Left cardiac atrium (tissue), 4 donors: ENCODE measurements at regions not wholly inside any gene's neighbourhood (a gene's known extent, or its start where the extent isn't known, plus 50 kb on each side); places are given as distances from the start of the nearest gene placed in this dataset.

ENCODE experiments used
- ATAC-seq, 2 donors: fragments of 200-7000 bp; cut with Tn5 transposase; one replicate each; pipeline ENCODE4 v1.9.1; 2020; ENCODE audit warnings: mild to moderate bottlenecking in 2 of 2, moderate library complexity in 2 of 2
- DNase-seq: peaks from one replicate; pipeline ENCODE4 v3.0.0-alpha.2; 2020
- intact Hi-C, 2 donors: fragments of 100-400 bp; cut with DNase I; formaldehyde crosslinking; loops; one replicate each; pipeline versions ENCODE4 v1.14.1 to v1.15.1; 2022 to 2023
- donor health status: DM: no; HTN: yes; CAD: no.
- donor health status: DM: no; HTN: yes; CAD: no; lungs with severe emphysema.
- donor health status: DM: yes; HTN: yes; CAD: no.
- donor health status: Dilated cardiomyopathy.

DNA sequence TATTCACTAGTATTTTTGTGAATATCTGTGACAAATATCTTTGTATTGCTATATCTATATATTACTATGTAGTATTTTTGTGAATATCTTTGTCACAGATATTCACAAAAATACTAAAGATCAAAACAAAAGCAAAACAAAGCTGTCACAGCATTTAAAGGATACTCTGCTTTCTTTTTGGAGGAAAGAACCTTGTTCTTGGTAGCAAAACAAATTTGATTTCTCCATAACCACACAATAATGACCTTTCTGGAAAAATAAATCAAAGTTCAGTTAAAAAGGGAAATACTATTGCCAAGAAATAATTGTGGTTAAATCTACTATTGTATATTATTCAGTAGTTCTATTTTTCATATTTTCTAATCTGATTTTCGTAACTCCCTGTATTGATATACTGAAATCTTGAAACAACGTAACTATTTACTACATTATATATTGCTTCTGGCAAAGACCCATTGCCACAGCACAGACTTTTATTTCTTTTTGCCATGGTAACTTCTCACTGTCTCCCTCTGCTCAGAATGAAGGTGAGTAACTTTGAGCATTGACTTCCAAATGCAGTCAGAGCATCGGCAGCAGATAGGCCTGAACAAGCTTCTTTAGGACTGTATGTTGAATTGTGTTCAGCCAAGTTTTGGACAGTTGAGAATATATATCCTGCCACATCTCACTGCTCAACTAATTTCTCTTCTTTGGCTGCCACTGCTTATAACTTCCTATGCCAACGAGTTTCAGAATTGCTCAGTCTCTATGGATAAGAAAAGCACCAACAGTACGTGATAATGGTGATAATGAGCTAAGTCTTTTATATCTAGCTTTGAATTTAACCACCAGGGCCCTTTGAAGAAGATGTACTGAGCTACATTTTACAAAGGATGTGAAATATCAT lies 1097.2 kb upstream of the GJE1 start:
- DNase-seq (no peak), ATAC-seq (no peak)
- intact Hi-C loops, result no loop called here

DNA sequence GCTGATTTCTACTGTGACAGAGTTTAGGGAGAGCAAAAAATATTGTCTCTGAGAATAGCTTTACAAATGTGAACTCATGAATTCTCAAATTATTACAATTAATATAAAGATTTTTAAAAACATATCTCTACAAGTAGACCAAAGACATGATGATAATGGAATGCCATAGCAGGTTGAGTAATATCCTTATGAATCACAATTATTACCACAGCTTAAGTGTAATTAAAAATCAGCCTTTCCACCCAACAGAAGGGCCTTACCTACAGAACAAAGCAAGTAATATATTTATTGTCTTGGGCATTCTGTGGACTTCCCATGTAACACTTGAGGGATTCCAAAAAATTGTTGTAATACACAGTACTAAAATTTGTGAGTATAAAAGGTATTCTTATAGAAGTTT lies 1099.6 kb upstream of the GJE1 start:
- no peak for ATAC-seq
- DNase-seq, result no peak
- intact Hi-C loops, result no loop called here

DNA sequence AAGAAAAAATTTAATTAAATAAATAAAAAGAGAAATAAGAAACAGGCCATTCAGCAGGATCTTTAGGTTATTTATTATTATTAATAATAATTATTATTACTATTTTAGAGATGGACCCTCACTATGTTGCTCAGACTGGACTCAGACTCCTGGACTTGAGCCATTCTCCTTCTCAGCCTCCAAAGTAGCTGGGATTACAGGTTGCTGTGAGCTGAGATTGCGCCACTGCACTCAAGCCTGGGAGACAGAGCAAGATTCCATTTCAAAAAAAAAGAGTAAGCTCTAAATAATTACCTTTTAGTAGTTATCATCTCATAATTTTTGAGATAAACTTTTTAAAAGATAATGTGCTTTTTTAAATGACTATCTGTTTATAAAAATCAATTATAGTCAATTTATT lies 1102.8 kb upstream of the GJE1 start:
- intact Hi-C loops, result no loop called here
- DNase-seq (no peak), ATAC-seq (no peak)

DNA sequence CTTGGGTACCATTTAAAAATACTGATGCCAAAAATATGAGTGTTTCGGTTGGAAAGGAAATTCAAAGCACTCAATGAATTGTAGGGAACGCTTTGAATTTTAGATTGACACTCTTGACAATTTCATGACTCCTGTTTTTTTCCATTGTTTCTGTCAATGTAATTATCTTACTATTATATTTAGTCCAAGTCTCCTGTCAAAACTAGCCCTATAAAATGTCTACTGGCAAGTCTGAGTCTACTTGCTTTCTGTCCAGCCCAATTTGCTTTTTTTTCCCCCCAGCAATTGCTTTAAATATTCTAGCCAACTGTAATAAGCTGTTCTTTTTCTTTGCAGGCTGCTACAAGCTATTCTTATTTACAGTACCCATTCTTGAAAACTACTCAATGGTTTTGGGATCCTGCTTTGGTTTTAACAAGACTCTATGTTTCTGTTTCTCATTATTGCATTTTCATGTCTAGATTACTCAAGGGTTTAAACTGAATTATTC lies 1103.9 kb upstream of the GJE1 start:
- intact Hi-C loops, result no loop called here

DNA sequence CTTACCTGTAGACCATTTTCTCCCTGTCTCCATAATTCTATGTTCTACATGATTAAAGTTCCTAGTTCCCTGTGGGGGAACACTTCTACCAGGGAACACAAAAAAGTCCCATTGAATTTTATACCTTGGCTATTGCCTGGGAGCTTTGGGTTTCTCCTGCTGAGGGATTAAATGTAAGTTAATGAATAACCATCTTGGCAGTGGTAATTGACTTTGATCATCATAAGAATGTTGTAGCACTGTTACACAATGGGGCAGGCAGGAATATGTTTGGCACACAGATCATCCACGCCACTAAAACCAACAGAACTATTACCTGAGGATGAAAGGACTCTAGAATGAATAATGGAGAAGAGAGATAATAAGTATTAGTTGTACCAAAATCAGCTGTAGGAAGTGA lies 1106.2 kb upstream of the GJE1 start:
- ATAC-seq (no peak), DNase-seq (no peak)
- intact Hi-C loops, result no loop called here

More for the DNA sequence above, 1103.9 kb upstream of the GJE1 start:
- ATAC-seq (no peak), DNase-seq (no peak)

DNA sequence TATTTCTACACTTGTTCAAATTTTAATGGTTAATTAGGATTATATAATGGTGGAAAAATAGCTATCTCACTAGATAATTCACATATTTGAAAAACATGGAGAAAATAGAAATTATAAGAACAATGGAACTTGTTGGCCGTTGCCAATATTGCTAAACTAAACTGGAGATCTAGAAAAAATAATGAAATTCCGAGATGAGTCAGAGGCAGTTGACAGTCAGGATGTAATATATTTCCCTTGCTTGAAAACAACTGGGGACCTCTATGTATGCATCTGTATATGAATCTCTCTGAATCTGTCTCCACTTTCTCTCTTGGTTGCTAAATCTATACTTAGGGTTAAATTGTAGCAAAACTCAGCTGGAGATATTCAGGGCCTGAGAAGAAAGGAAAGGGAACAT lies 1108.2 kb upstream of the GJE1 start:
- ATAC-seq (no peak), DNase-seq (no peak)
- intact Hi-C loops, result no loop called here

DNA sequence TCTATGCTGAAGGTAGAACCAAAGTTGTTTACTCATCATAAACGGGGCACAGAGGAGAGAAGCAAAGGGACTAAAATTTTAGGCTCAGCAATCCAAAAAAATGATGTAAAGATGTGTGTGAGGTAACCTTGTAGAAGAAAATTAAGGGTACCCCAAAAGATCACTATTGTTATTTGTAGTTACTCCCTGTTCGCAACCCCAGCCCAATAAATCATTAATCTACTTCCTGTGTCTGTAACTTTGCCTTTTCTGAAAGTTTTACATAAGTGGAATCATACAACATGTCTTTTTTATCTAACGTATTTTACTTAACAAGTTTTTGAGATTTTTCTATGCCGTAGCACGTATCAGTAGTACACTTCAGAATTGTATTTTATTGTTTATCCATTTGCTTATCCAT lies 1114.8 kb upstream of the GJE1 start:
- intact Hi-C loops, result no loop called here
- DNase-seq (no peak), ATAC-seq (no peak)

DNA sequence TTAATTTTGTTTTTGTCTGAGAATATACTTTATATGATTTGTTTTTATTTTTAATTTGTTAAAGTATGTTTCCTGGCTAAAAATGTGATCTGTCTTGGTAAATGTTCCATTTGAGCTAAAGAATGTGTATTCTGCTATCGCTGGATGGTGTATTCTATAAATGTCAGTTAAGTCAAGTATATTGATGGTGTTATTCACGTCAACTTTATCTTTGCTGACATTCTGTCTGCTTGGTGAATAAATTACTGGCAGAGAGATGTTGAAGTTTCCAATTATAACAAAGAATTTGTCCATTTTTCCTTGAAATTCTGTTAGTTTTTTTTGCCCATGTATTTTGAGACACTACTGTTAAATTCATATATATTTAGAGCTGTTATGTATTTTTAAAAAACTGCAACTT lies 1131.8 kb upstream of the GJE1 start:
- intact Hi-C loops, result no loop called here
- no peak for ATAC-seq
- no peak for DNase-seq

DNA sequence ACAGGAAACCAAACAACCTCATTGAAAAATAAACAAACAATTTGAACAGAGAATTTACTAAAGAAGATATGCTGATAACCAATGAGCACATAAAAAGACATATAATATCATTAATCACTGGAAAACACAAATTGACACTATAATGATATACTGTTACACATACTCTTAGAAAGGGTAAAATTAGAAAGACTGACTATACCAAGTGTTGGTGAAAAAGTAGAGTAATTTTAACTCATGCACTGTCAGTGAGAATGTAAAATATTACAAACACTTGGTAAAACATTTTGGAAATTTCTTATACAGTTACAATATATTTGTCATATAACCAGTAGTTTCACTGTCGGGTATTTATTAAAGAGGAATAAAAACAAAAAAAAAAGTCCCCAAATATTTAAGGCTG lies 1139.2 kb upstream of the GJE1 start:
- DNase-seq (no peak), ATAC-seq (no peak)
- intact Hi-C loops, result no loop called here

DNA sequence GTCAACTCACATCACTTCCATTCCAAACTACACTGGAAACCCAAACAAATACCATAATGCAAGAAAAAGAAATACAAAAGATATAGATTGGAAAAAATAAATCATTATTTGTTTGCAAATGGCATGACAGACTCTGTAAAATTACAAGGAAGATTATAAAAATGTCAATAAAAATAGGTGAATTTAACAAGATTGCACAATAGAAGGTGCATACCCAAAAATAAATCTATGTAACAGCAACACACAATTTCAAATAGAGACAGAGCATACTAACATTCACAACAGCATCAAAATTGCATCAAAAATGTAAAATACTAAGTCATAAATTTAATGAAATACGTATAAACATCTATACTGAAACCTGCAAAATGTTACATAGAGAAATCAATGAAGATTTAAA lies 1140.0 kb upstream of the GJE1 start:
- intact Hi-C loops, result no loop called here
- no peak for ATAC-seq
- DNase-seq, result no peak

DNA sequence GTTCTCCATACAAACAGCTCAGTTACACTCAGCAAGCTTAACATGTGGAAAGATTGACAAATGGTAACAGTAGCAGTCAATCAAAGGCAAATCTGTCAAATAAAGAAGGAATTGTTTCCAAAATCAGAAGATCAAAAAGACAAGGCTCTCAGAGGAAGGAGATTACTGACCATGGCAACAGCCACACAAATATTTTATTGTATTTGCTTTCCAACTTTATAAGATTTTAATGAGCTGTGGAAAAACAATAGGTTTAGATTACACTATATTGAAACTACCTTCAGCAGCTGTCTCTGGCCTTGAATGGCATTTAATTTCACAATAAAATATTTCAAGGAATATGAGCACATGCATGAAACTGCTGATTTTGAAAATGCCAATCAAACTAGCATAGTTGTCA lies 1143.9 kb upstream of the GJE1 start:
- DNase-seq, result no peak
- no peak for ATAC-seq
- intact Hi-C loops, result no loop called here

DNA sequence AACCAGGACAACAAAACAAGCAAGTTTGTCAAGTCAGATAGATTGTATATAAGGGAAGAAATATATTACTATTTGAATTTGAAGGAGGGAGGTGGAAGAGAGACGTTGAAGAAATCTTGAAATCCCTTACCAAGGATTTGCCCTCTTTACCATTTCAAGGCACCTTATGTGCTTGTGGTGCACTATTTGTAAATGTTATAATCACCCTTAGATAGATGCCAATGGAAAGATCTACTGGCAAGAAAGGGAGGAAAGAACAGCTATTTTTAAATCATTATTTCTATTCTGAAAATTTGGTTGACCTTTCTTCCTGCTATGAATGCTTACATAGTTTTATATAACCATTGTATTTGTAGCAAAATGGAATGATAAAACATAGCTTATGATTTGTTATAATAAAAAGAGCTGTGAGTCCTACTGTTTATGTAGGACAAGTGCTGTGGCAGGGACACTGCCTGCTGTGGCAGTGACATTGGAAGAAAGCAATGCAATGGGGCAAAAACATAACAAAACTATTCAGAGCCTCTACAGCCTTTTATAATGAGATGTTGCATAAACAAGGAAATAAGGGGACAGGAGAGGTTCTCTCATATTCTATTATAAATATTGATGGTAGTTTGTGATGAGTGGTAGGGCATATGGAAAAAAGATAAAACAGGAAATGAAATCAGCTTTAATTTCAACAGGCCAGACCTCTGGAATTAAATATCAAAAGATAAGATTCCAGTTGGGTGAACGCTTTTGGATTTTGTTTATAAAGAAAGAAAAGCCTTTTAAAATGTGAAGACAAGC lies 1145.2 kb upstream of the GJE1 start:
- no peak for ATAC-seq
- intact Hi-C loops, result no loop called here
- no peak for DNase-seq

DNA sequence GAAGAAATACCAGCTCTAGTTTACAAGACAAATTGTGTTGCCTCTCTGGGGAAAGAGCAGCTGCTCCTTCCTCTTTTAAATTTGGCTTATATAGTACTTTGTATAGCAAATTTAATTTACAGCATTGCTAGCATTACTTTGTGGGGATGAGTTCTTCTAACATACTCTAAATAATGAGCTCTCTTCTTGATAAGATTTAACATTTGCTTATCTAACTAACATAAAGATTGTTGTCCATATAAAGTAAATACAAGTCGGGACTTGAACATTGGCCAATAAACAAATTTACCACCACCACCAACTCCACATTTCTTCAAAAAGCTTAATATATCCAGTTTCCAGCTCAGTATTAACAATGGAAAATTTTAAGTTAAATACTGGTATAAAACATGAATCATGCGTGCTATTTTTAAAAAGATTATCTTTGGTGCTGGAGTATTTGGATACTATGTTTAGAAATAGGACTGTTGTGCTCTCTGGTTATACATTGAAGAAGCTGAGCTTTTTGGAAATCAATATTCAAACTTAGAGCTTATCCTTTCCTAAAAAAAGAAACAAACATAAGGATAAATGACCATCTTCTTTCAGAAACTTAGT lies 1146.9 kb upstream of the GJE1 start:
- ATAC-seq, result no peak
- no peak for DNase-seq
- intact Hi-C loops, result no loop called here

DNA sequence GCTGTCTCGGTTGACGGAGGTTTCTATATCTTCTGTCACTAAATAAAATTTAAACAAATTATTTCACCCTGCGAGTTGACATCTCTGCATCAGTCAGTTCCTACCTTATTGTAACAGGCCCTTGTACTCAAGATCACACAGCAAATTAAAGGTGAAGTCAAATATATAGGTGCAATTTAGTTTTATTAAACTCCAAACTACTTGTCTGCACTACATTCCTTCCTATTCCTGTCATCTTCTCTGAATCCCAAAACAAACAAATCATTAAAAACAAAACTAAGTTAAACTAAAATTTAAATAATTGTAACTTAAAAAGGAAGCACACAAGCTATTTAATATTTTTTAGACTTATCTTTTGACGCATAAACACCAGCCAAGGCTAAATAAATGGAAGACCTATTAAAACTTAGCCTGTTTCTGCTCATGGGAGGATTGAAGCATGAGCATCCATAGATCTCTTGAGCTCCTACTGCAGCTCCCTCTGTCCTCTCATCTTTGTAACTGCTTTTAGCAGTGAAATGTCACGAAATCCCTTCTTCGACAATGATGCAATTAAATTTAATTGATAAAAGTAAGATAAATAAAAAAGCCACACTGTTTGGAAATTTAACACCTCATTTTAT lies 1152.3 kb upstream of the GJE1 start:
- ATAC-seq, result peak in 1 of 2 donors; percentile 63
- intact Hi-C loops, result no loop called here

DNA sequence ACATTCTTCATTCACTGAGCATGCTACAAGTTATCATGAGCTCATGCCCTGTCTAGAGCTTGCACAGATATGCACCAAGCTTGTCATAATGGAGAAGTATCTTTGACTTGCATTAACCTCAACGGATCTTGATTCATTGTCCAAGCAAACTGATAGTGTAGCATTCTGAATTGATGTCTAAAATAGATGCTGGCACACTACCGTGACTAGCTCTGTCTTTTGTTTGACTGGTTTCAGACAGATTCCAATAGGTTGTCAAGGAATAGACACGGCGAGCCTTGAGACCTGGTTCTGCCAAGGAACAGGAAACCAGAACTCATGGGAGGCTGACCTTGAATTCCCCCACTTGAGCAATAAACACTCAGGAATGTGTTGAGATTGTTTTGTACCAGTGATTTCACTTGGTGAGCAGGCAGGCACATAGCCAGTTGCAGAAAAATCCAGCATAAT lies 1153.1 kb upstream of the GJE1 start:
- ATAC-seq (peak; percentile 92 to 96), DNase-seq (peak; percentile 28)
- intact Hi-C loops, result no loop called here

More for the DNA sequence above, 1152.3 kb upstream of the GJE1 start:
- no peak for DNase-seq

DNA sequence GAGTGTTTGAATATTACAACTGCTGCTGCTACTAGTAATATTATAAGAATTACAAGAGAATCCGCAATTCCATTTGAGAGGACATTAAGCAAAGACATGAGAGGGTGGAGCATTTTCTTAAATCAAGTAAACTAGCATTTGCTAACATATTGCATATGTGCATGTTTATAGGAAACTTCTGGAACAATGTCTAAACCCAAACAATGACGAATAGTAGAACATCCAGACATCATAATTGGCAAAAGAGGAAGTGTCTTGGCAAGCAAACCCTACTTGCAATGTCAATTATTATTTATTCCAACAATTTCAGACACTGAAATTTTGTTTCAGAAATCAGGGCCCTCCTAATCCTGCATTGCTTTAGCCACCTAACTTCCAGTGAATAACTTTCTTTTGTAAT lies 1155.3 kb upstream of the GJE1 start:
- intact Hi-C loops, result no loop called here
- DNase-seq (no peak), ATAC-seq (no peak)

DNA sequence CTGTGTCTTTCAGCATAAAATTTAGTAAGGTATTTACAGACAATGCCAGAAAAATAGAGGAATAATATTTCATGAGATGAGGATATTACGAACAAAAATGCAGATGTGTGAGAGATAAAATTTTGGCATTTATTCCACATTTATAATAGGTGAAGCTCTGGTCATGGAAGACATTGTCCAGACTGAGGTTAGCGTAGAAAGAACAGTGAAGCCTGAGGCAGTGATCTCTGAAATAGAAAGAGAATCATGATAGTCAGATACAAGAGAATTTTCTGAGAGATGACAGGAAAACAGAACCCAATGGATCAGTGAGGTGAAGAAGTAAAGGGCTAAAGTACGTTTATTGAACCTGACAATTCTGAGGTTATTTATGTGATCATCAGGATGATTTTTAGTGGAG lies 1155.9 kb upstream of the GJE1 start:
- ATAC-seq (no peak), DNase-seq (no peak)
- intact Hi-C loops, result no loop called here

DNA sequence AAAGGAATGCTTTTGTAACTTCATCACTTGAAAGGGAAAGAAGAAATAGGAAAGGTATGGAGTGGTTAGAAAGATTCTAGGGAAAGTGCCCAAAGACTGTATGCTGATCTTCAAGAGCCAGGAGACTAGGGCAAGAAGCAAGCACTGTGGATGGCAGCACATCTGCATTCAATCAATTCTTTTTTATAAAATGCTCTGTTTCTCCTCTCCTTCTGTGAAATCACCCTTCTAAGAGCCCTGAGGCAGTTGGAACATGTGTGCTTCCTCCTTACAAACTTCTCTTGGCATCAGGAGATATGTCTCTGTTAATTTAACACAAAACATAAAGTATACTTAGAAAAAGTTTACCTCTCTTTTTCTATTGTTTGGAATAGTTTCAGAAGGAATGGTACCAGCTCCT lies 1162.2 kb upstream of the GJE1 start:
- intact Hi-C loops, result no loop called here
- ATAC-seq (no peak), DNase-seq (no peak)

DNA sequence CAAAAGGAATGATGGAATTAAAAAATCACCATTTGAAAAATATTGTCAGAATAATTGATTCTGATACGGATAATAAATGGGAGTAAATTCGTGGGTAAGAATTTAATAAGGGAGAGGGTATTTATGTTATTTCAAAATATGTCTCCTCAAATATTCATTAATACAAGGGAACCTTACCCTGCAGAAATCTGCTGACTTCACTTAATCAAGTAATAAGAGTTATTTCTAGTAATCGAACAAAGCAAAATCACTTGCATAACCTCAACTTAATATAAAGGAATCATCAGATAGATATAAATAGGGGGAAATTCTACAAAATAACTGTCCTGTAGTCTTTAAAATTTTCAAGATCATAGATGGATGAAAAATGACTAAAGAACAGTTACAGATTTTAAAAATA lies 1164.7 kb upstream of the GJE1 start:
- ATAC-seq, result no peak
- intact Hi-C loops, result no loop called here
- no peak for DNase-seq

DNA sequence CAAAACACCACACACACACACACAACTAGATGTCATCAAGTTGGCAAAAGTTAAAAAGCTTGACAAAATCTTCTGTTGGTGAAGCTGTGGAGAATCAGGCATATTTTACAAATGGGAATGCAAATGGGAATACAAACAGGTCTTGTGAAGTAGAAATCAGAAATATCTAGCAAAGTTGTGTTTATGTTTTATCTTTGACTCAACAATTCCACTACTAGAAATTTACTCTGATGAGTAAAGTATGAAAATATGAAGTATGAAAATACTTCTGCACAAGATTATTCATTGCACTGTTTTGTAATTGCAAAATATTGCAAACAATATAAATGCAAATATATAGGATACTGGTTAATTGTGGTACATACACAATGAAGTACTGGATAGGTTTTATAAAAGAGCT lies 1166.0 kb upstream of the GJE1 start:
- DNase-seq (no peak), ATAC-seq (no peak)
- intact Hi-C loops, result no loop called here
